ENCODE measurements at regions not wholly inside any gene's neighbourhood (a gene's known extent, or its start where the extent isn't known, plus 50 kb on each side); places are given as distances from the start of the nearest gene placed in this dataset.
A peak's percentile ranks its signal among the peaks of the same experiment; 100 is the strongest.

GRCh38 chr6:139851206-139851605, 476.8 kb upstream of the CITED2 start:
- Mint-ChIP-seq H3K4me3 (no peak overlapping the region), H3K4me1 (peaks cover 52% of the 10 kb centered on the region), H3K27me3 (ENCODE audit: low read depth) (no peaks in the 10 kb centered on the region), H3K9me3 (peaks cover 9% of the 10 kb centered on the region), H3K27ac (ENCODE audit: unreplicated experiment) (no peak overlapping the region), H3K36me3 (ENCODE audit: low read depth) (peaks cover 9% of the 10 kb centered on the region)
- no peak for TF ChIP-seq CTCF (conservative IDR thresholded peaks at IDR 0.05)
- DNase-seq (ENCODE audit: low read depth, low spot score), result no peak

DNA sequence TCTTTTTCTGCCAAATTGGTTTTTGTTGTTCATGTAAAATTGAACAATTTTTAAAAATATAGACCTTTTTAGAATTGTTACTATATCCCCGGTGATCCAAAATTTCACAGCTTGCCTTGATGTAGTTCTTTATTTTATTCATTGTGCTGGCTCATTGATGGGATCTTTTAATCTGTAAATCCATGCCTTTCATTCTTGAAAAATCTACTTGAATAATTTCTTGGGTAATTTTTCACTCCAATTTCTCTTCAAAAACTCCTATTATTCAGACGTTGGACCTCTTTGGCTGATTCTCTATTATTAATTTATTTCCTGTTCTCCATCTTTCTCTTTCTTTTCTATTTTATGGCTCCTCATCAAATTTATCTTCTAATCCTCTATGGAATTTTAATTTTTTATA, 476.1 kb upstream of the CITED2 start:
- Mint-ChIP-seq H3K4me3 (no peak overlapping the region), H3K27ac (ENCODE audit: unreplicated experiment) (no peak overlapping the region), H3K9me3 (peaks cover 9% of the 10 kb centered on the region), H3K4me1 (peaks cover 46% of the 10 kb centered on the region), H3K27me3 (ENCODE audit: low read depth) (no peaks in the 10 kb centered on the region), H3K36me3 (ENCODE audit: low read depth) (peaks cover 9% of the 10 kb centered on the region)
- TF ChIP-seq CTCF (conservative IDR thresholded peaks at IDR 0.05), result no peak
- DNase-seq (ENCODE audit: low read depth, low spot score), result no peak

GRCh38 chr6:139847457-139847813, 473.0 kb upstream of the CITED2 start:
- H3K27ac Mint-ChIP-seq (ENCODE audit: unreplicated experiment), result peak overlapping the region; percentile 79
- no peaks in the 10 kb centered on the region for H3K27me3 Mint-ChIP-seq (ENCODE audit: low read depth)
- DNase-seq (ENCODE audit: low read depth, low spot score), result no peak

DNA sequence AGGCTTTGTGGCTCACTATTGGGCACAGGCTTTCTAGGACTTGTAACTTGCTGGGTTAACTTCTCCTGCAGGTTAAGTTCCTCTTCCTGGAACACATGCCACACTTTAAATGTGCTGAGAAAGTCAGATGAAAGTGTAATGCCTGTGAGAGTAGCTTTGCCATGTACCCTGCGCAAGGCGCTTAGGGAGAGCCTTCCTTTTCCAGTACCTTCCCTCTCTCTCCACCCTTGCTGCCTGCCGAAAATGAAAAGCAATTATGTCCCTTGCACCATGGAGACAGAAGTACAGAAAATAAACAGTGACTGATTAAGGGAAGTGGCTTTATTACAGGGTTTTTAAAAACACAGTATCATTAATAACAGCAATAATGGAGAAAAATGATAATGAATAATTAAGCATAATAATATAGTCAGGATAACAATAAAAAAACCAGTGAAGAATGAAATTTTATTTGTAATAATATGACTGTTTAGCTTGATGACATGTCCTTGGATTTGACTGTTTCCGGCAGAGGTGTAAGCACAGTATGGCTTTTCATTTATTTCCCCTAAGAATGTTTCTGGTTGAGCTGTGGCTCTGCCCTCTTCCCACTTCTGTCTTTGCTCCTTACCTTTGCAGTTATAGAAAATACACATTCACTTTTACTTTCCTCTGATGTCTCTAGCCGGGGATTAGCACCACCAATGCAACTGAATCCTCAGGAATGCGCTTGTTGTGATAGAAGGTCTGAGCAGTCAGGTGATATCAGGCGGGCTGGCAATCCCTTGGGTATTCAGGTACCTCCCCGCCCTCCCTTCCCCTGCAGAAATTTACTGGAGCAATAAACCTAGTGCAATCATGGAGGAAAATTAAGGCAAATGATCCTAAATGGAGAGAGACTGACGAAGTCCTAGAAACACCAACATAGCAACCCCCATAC, 472.3 kb upstream of the CITED2 start:
- peaks cover 14% of the 10 kb centered on the region for H3K4me1 Mint-ChIP-seq
- no peak overlapping the region for H3K4me3 Mint-ChIP-seq
- H3K27me3 Mint-ChIP-seq (ENCODE audit: low read depth), result no peaks in the 10 kb centered on the region
- H3K36me3 Mint-ChIP-seq (ENCODE audit: low read depth), result peaks cover 9% of the 10 kb centered on the region
- H3K9me3 Mint-ChIP-seq, result peaks cover 17% of the 10 kb centered on the region
- DNase-seq (ENCODE audit: low read depth, low spot score), result no peak
- no peak for TF ChIP-seq CTCF (conservative IDR thresholded peaks at IDR 0.05)
- H3K27ac Mint-ChIP-seq (ENCODE audit: unreplicated experiment), result no peak overlapping the region

More at GRCh38 chr6:139847457-139847813, 473.0 kb upstream of the CITED2 start:
- no peak overlapping the region for H3K4me3 Mint-ChIP-seq
- peaks cover 9% of the 10 kb centered on the region for H3K36me3 Mint-ChIP-seq (ENCODE audit: low read depth)
- TF ChIP-seq CTCF (conservative IDR thresholded peaks at IDR 0.05), result no peak
- H3K4me1 Mint-ChIP-seq, result peaks cover 18% of the 10 kb centered on the region
- peaks cover 17% of the 10 kb centered on the region for H3K9me3 Mint-ChIP-seq

GRCh38 chr6:139844907-139845306, 470.5 kb upstream of the CITED2 start:
- H3K9me3 Mint-ChIP-seq, result peaks cover 12% of the 10 kb centered on the region
- no peak overlapping the region for H3K27ac Mint-ChIP-seq (ENCODE audit: unreplicated experiment)
- peaks cover 14% of the 10 kb centered on the region for H3K4me1 Mint-ChIP-seq
- no peaks in the 10 kb centered on the region for H3K27me3 Mint-ChIP-seq (ENCODE audit: low read depth)
- DNase-seq (ENCODE audit: low read depth, low spot score), result no peak
- H3K4me3 Mint-ChIP-seq, result no peak overlapping the region
- peaks cover 4% of the 10 kb centered on the region for H3K36me3 Mint-ChIP-seq (ENCODE audit: low read depth)
- no peak for TF ChIP-seq CTCF (conservative IDR thresholded peaks at IDR 0.05)

Data from neural crest cell (in vitro differentiated cells).